Muscle of leg (tissue), 3 donors: ENCODE measurements at regions not wholly inside any gene's neighbourhood (a gene's known extent, or its start where the extent isn't known, plus 50 kb on each side); places are given as distances from the start of the nearest gene placed in this dataset.

Source experiments
- DNase-seq: peaks from one replicate; pipeline ENCODE4 v3.0.0; 2013
- H3K27ac ChIP-seq: one replicate; pipeline ENCODE4 v1.5.1; 2013; ENCODE audit warnings: mild to moderate bottlenecking, low read length, control low read depth
- H3K27me3 ChIP-seq: one replicate; pipeline ENCODE4 v1.6.1; 2013; ENCODE audit warnings: low read length; ENCODE audit not compliant: control insufficient read depth, insufficient read depth
- H3K36me3 ChIP-seq: one replicate; pipeline ENCODE4 v1.6.1; 2013; ENCODE audit warnings: low read length; ENCODE audit not compliant: control insufficient read depth, insufficient read depth
- H3K4me1 ChIP-seq: one replicate; pipeline ENCODE4 v1.6.1; 2013; ENCODE audit warnings: low read length; ENCODE audit not compliant: control insufficient read depth, insufficient read depth
- H3K4me3 ChIP-seq: one replicate; pipeline ENCODE4 v1.5.1; 2013; ENCODE audit warnings: low read length, control low read depth
- H3K9me3 ChIP-seq: replicated peaks from 2 replicates; pipeline ENCODE4 v1.6.1; 2013; ENCODE audit warnings: low read depth, low read length; ENCODE audit not compliant: control insufficient read depth
- WGBS: methylation state at CpG from one replicate; pipeline ENCODE4 v1.1.5; 2013; ENCODE audit warnings: missing lambda C conversion rate; ENCODE audit not compliant: insufficient coverage; 5-methylcytosine and 5-hydroxymethylcytosine counted together

DNA sequence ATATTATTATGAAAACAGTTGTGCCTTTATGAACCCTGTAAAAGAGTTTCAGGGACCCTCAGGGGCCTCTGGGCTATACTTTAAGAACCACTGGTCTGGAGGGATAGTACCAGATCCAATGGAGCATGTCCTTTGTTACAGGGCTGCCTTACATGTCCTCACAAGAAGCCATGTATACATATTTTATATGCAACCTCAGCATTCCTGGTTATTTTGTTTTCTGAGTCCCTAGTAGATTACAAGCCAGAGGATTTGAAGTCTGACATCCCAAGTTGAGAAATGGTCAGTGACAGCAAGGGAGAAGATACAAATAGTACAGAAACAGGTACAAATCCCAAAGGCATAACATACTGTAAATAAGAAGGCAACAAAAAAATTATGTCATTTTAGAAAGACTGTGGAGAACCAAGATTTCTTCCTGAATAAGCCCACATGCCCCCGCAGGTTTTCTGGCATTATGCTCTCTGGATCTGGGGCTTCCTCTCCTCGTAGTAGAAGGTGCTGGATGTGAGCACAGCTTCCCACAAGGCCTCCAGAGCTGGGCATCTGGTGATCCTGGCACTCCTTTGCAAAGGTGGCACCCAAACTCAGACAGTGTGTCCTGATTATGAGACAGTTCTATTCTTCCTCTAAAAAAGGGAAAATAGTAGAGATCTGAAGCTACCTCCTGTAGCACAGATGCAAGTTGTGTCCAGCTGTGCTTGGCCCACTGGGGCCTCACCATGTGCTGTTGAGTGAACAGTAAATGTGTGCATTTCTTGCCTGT lies 114.0 kb downstream of the NR1D2 start:
- no peaks in the 10 kb centered on the region for H3K27me3 ChIP-seq
- DNase-seq, result no peak
- no peaks in the 10 kb centered on the region for H3K4me1 ChIP-seq
- no peaks in the 10 kb centered on the region for H3K36me3 ChIP-seq
- no peaks in the 10 kb centered on the region for H3K9me3 ChIP-seq
- H3K4me3 ChIP-seq, result no peak overlapping the region
- WGBS, result 67% methylated on average over 2 of the region's 2 CpGs
- no peak overlapping the region for H3K27ac ChIP-seq

DNA sequence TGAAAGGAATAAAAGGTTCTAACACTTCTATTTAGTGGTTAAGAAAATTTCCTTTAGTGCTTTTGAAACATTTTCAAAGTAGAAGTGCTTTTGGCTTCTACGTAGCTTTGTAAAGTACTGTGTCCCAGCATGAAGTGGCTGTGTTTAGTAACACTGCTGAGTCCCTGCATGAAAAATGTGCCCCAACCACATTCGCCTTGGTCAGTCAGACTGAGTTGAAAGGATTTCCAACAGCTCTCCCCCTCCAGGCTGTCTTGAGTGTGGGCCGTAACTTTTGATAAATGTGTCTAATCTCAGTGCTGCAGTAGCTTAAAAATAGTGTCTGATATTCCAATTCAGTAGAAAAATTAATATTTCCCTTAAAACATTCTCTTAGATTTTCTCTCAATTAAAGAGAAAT lies 115.0 kb downstream of the NR1D2 start:
- H3K4me3 ChIP-seq, result no peak overlapping the region
- no peak overlapping the region for H3K27ac ChIP-seq

DNA sequence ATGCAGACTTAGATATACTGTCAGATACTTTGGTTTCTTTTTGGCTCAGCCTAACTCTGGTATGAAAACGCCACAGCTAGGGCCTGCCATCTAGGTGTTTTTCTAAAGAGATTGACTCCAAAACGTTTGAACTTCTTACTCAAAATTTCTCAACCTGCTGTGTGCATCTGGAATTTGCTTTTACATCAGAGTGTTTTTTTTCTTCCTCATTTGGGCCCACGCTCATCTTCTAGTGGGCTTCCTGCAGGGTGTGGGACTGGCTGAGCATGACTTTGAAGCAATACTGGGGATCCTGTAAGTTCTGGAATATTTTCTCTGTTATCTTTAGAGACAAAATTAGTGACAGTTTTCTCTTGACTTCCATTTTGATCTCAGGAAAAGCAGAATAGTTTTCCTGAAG lies 117.8 kb downstream of the NR1D2 start:
- Histone ChIP-seq H3K4me3 (no peak overlapping the region), H3K27me3 (no peaks in the 10 kb centered on the region), H3K27ac (no peak overlapping the region), H3K4me1 (no peaks in the 10 kb centered on the region), H3K36me3 (no peaks in the 10 kb centered on the region), H3K9me3 (no peaks in the 10 kb centered on the region)
- no peak for DNase-seq
- WGBS, result 25% methylated on average over 1 of the region's 3 CpGs

More for the DNA sequence above, 115.0 kb downstream of the NR1D2 start:
- DNase-seq, result no peak
- Histone ChIP-seq H3K36me3 (no peaks in the 10 kb centered on the region), H3K27me3 (no peaks in the 10 kb centered on the region), H3K9me3 (no peaks in the 10 kb centered on the region), H3K4me1 (no peaks in the 10 kb centered on the region)
- 71% methylated on average over 1 of the region's 3 CpGs for WGBS
